GM23248 (cell line): ENCODE measurements at regions not wholly inside any gene's neighbourhood (a gene's known extent, or its start where the extent isn't known, plus 50 kb on each side); places are given as distances from the start of the nearest gene placed in this dataset.

Experiments used
- DNase-seq: peaks from one replicate; pipeline ENCODE4 v3.0.0-alpha.2; 2015
- H2AFZ ChIP-seq: fragments of 200-600 bp; sonication (generic); 2 replicates; pipeline ENCODE4 v1.6.1; 2016; ENCODE audit warnings: antibody characterized with exemption
- H3F3A ChIP-seq: fragments of 200-600 bp; sonication (generic); 2 replicates; pipeline ENCODE4 v1.6.1; 2016; ENCODE audit warnings: mild to moderate bottlenecking, antibody characterized with exemption, mixed run types; ENCODE audit not compliant: insufficient read depth
- H3K27ac ChIP-seq: fragments of 200-600 bp; sonication (generic); 2 replicates; pipeline ENCODE4 v1.5.1; 2016; ENCODE audit warnings: mild to moderate bottlenecking
- H3K27me3 ChIP-seq: fragments of 200-600 bp; sonication (generic); replicated peaks from 2 replicates; pipeline ENCODE4 v1.6.1; 2016; ENCODE audit warnings: mild to moderate bottlenecking; ENCODE audit not compliant: insufficient read depth
- H3K36me3 ChIP-seq: fragments of 200-600 bp; sonication (generic); 2 replicates; pipeline ENCODE4 v1.6.1; 2016; ENCODE audit warnings: low read depth, mild to moderate bottlenecking
- H3K4me1 ChIP-seq: fragments of 200-600 bp; sonication (generic); 2 replicates; pipeline ENCODE4 v1.6.1; 2016; ENCODE audit warnings: mild to moderate bottlenecking; ENCODE audit not compliant: insufficient read depth
- H3K4me2 ChIP-seq: fragments of 200-600 bp; sonication (generic); one replicate; pipeline ENCODE4 v1.6.1; 2016; ENCODE audit warnings: mild to moderate bottlenecking; ENCODE audit not compliant: unreplicated experiment
- H3K4me3 ChIP-seq: fragments of 200-600 bp; sonication (generic); 2 replicates; pipeline ENCODE4 v1.5.1; 2016; ENCODE audit warnings: mild to moderate bottlenecking
- H3K79me2 ChIP-seq: fragments of 200-600 bp; sonication (generic); 2 replicates; pipeline ENCODE4 v1.6.1; 2016; ENCODE audit warnings: mild to moderate bottlenecking; ENCODE audit not compliant: insufficient read depth
- H3K9ac ChIP-seq: fragments of 200-600 bp; sonication (generic); 2 replicates; pipeline ENCODE4 v1.6.1; 2016; ENCODE audit warnings: mild to moderate bottlenecking
- H3K9me2 ChIP-seq: fragments of 200-600 bp; sonication (generic); 2 replicates; pipeline ENCODE4 v1.6.1; 2016; ENCODE audit warnings: mixed run types, mild to moderate bottlenecking, moderate library complexity; ENCODE audit not compliant: insufficient read depth
- H3K9me3 ChIP-seq: fragments of 200-600 bp; sonication (generic); one replicate; pipeline ENCODE4 v1.6.1; 2017; ENCODE audit warnings: low read depth
- H4K20me1 ChIP-seq: fragments of 200-600 bp; sonication (generic); 2 replicates; pipeline ENCODE4 v1.6.0; 2016; ENCODE audit not compliant: insufficient read depth
- EZH2 ChIP-seq: fragments of 200-600 bp; sonication (generic); IDR thresholded peaks from 2 replicates; pipeline ENCODE4 v1.6.1; 2018; ENCODE audit warnings: antibody characterized with exemption, mild to moderate bottlenecking; ENCODE audit not compliant: insufficient read depth, poor library complexity, severe bottlenecking
- EZH2phosphoT487 ChIP-seq: fragments of 200-600 bp; sonication (generic); IDR thresholded peaks from 2 replicates; pipeline ENCODE4 v1.6.1; 2018; ENCODE audit warnings: antibody characterized with exemption, moderate library complexity, mild to moderate bottlenecking, low read depth; ENCODE audit not compliant: insufficient read depth
- WGBS, 2 experiments: methylation state at CpG; one replicate each; pipeline ENCODE4 v1.1.6; 2015 to 2017; ENCODE audit warnings: low lambda C conversion rate in 2 of 2, low coverage in 1 of 2; ENCODE audit errors: missing lambda C conversion rate in 2 of 2; 5-methylcytosine and 5-hydroxymethylcytosine counted together
- in situ Hi-C: fragments of 300-500 bp; cut with MboI; formaldehyde crosslinking; loops from 2 replicates; pipeline ENCODE4 v1.15.0; 2020

DNA sequence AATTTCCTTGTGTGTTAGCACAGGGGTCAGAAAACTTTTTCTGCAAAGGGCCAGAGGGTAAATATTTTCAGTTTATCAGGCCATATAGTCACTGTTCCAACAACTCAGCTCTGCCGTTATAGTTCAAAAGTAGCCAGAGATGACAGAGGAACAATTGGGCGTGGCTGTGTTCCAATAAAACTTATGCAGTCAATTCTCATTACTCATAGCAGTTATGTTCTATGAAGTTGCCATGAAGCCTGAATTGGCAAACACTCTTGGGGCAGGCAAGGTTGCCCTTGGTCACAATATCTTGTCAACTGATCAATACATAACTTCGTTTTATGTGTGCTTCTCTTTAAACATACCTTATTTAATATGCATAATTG lies 304.2 kb downstream of the TFAP2C start:
- in situ Hi-C loops, result no loop called here
- H3K9me2 ChIP-seq, result no peaks in the 10 kb centered on the region
- 46 to 48% methylated on average over 3 of the region's 3 CpGs for WGBS, 2 experiments
- H3K4me2 ChIP-seq, result no peak overlapping the region
- no peak for TF ChIP-seq EZH2phosphoT487
- TF ChIP-seq EZH2, result no peak
- no peaks in the 10 kb centered on the region for H3K4me1 ChIP-seq
- H3K79me2 ChIP-seq, result no peaks in the 10 kb centered on the region
- H4K20me1 ChIP-seq, result no peaks in the 10 kb centered on the region
- H3K27me3 ChIP-seq, result peaks cover 25% of the 10 kb centered on the region
- H3K27ac ChIP-seq, result no peak overlapping the region
- no peaks in the 10 kb centered on the region for H3K36me3 ChIP-seq
- no peak overlapping the region for H3K9ac ChIP-seq
- DNase-seq, result peak; percentile 18
- H3K9me3 ChIP-seq, result no peaks in the 10 kb centered on the region
- H2AFZ ChIP-seq, result no peak overlapping the region
- H3K4me3 ChIP-seq, result no peak overlapping the region
- H3F3A ChIP-seq, result no peaks in the 10 kb centered on the region

- Histone ChIP-seq H3K36me3 (no peaks in the 10 kb centered on the region), H3K9ac (no peak overlapping the region), H3K4me1 (no peaks in the 10 kb centered on the region), H3K79me2 (no peaks in the 10 kb centered on the region), H3F3A (no peaks in the 10 kb centered on the region), H2AFZ (no peak overlapping the region), H3K9me3 (no peaks in the 10 kb centered on the region), H3K9me2 (no peaks in the 10 kb centered on the region), H3K27ac (no peak overlapping the region), H3K4me3 (no peak overlapping the region), H4K20me1 (no peaks in the 10 kb centered on the region), H3K4me2 (no peak overlapping the region), H3K27me3 (peaks cover 11% of the 10 kb centered on the region)
- DNase-seq, result no peak
- 82 to 84% methylated on average over 6 of the region's 6 CpGs for WGBS, 2 experiments
- TF ChIP-seq EZH2phosphoT487, result no peak
- no peak for TF ChIP-seq EZH2
- in situ Hi-C loops, result no loop called here
Measured at GRCh38 chr20:56934888-56935287, 305.8 kb downstream of the TFAP2C start.

DNA sequence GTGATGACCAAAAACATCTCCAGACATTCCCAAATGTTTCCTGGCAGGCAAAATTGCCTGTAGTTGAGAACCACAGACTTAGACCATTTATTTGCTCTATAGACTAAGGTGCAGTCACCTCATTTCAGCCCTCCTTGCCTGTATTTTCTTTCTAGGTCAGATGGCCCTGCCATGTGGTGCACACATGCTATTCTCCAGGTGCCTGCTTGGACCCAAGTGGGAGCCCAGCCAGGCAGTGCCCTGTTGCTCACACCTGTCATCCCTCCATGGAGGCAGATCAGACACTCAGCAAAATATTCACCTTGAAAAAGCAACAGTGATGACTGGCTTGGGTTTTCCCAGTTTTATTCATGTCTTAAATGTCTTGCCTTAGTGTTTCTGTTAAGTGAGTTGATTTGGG lies 311.4 kb downstream of the TFAP2C start:
- peaks cover 3% of the 10 kb centered on the region for H3K27me3 ChIP-seq
- no peaks in the 10 kb centered on the region for H3K9me2 ChIP-seq
- no peak overlapping the region for H2AFZ ChIP-seq
- no peak overlapping the region for H3K4me3 ChIP-seq
- H3K9ac ChIP-seq, result no peak overlapping the region
- no peak overlapping the region for H3K4me2 ChIP-seq
- no peaks in the 10 kb centered on the region for H4K20me1 ChIP-seq
- H3K9me3 ChIP-seq, result no peaks in the 10 kb centered on the region
- no peaks in the 10 kb centered on the region for H3K79me2 ChIP-seq
- no peak overlapping the region for H3K27ac ChIP-seq
- TF ChIP-seq EZH2phosphoT487, result no peak
- TF ChIP-seq EZH2, result no peak
- no peak for DNase-seq
- in situ Hi-C loops, result no loop called here
- H3K36me3 ChIP-seq, result no peaks in the 10 kb centered on the region
- no peaks in the 10 kb centered on the region for H3K4me1 ChIP-seq
- no peaks in the 10 kb centered on the region for H3F3A ChIP-seq

GRCh38 chr20:56941101-56941686 lies 312.1 kb downstream of the TFAP2C start:
- Histone ChIP-seq H3K4me1 (no peaks in the 10 kb centered on the region), H3F3A (no peaks in the 10 kb centered on the region), H3K9me3 (no peaks in the 10 kb centered on the region), H3K9me2 (no peaks in the 10 kb centered on the region), H3K4me2 (no peak overlapping the region), H3K36me3 (no peaks in the 10 kb centered on the region), H3K27me3 (peaks cover 8% of the 10 kb centered on the region), H3K9ac (no peak overlapping the region), H3K79me2 (no peaks in the 10 kb centered on the region), H4K20me1 (no peaks in the 10 kb centered on the region), H3K4me3 (no peak overlapping the region), H3K27ac (no peak overlapping the region), H2AFZ (no peak overlapping the region)
- TF ChIP-seq EZH2 (no peak), EZH2phosphoT487 (no peak)
- WGBS, 2 experiments, result 90 to 92% methylated on average over 8 of the region's 8 CpGs
- no peak for DNase-seq
- in situ Hi-C loops, result no loop called here
